ENCODE measurements at regions not wholly inside any gene's neighbourhood (a gene's known extent, or its start where the extent isn't known, plus 50 kb on each side); places are given as distances from the start of the nearest gene placed in this dataset.
"Not testable (repeated sequence)": the region's sequence is repeated elsewhere in the genome, so short reads cannot be mapped to it uniquely, and the experiment has no call there.

GRCh38 chr7:109835577-109835976, 1255.3 kb upstream of the LRRN3 start:
- DNase-seq = peak in 2 of 3 experiments; percentile 56 to 91

GRCh38 chr7:109836016-109836415, 1254.9 kb upstream of the LRRN3 start:
- no peak for DNase-seq

DNA sequence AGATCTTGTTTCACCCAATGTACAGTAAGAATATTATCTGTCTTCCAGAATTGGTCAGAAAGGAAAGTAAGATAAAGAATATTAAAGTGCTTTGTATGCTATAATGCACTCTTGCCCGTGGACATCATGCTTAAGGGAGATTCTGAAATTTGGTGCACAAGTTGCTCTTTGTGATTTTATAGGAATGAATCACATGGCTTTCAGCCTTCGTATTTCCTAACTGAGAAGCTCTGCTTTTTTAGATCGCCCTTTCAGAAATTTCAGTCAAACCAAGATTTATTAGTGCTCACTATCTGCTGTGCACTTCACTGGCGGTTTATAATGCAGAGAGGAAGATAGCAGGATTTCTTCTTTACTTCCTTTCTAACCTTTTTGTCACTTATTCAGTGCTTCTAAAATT, 1248.5 kb upstream of the LRRN3 start:
- no peak for DNase-seq

GRCh38 chr7:109844362-109844761, 1246.6 kb upstream of the LRRN3 start:
- DNase-seq = peak; percentile 23 to 77 (median 30)

DNA sequence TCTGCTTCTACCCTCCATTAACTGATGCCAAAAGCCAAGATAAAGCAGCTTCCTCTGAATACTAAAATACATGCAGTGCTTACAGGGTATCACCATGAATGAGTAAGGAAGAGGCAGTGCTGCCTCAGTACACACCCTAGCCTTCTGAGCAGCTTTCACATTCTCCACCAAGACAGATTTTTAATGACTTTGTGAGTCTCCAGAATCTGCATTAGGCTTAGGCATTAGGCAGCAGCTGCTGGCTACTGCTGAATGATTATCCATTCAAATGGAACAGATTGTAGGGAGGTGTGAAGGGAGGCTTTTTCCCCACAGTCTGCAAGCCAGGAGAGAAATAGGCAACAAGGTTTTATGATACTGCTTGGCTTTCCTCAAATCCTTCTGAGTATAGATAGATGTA, 1226.7 kb upstream of the LRRN3 start:
- peak in 1 of 3 experiments; percentile 42 for DNase-seq

DNA sequence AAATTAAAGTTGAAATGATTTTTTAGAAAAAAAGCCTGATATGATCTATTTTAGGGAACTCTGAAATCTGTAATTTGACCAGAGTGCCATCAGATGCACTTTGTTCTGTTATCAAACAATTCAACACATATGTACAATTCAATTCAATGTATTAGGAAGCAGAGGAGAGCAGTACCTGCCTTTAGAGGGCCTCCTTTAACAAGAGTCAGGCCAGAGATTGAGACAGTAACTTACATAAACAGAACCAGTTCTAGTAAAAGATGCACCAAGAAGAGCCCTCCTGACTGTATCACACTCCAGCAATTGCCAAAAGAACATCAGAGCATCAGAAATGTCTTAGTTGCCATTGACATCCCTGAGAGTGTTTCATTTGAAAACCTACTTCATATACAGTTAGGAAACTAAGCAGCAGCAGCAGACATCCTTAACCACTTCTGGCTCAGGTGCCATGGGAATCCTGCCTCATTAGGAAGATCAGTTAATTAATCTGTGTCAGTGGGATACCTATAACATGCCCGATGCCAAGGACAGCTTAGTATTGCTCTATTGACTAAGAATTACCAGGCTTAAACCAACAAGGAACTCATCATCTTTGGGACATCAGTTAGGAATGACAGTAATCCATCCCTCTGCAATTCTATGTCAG, 1222.6 kb upstream of the LRRN3 start:
- DNase-seq = peak in 1 of 3 experiments; percentile 63

- no peak for DNase-seq
These were observed 1217.6 kb upstream of the LRRN3 start for GRCh38 chr7:109873296-109873695.

- DNase-seq = peak; percentile 52 to 93 (median 65)
These were observed 1211.6 kb upstream of the LRRN3 start for GRCh38 chr7:109879287-109879828.

DNA sequence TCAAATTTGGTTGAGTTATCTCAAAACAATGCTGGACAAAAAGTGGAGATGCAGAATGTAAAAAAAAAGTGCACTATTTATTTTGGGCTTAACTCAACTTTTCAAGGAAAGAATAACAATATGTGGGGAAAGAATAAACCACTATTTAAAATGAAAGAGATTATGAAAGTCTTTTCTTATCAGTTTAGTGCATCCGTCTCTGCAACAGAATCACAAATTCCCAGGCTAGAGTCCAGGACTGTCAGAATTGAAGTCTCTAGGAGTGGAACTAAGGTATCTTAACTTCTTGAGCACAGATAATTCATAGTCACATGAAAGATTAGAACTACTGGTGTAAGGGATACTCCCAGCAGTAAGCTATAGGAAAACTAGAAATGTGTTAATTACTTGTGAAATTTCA, 1200.3 kb upstream of the LRRN3 start:
- DNase-seq = no peak

GRCh38 chr7:109893231-109893630, 1197.7 kb upstream of the LRRN3 start:
- DNase-seq = no peak

- no peak for DNase-seq
These were observed 1195.4 kb upstream of the LRRN3 start for GRCh38 chr7:109895536-109895935.

- no peak for DNase-seq
These were observed 1189.0 kb upstream of the LRRN3 start for GRCh38 chr7:109901926-109902325.

DNA sequence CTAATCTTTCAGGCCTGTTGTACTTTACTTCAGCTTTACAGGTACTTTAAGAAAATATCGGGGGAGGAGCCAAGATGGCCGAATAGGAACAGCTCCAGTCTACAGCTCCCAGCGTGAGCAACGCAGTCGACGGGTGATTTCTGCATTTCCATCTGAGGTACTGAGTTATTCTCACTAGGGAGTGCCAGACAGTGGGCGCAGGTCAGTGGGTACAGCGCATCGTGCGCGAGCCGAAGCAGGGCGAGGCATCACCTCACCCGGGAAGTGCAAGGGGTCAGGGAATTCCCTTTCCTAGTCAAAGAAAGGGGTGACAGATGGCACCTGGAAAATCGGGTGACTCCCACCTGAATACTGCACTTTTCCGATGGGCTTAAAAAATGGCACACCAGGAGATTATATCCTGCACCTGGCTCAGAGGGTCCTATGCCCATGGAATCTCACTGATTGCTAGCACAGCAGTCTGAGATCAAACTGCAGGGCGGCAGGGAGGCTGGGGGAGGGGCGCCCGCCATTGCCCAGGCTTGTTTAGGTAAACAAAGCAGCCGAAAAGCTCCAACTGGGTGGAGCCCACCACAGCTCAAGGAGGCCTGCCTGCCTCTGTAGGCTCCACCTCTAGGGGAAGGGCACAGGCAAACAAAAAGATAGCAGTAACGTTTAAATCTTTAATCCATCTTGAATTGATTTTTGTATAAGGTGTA, 1185.4 kb upstream of the LRRN3 start:
- not testable (repeated sequence) for DNase-seq

- no peak for DNase-seq
These were observed 1175.3 kb upstream of the LRRN3 start for GRCh38 chr7:109915670-109916069.

- peak in 1 of 3 experiments; percentile 17 for DNase-seq
These were observed 1164.2 kb upstream of the LRRN3 start for GRCh38 chr7:109926738-109927137.

DNA sequence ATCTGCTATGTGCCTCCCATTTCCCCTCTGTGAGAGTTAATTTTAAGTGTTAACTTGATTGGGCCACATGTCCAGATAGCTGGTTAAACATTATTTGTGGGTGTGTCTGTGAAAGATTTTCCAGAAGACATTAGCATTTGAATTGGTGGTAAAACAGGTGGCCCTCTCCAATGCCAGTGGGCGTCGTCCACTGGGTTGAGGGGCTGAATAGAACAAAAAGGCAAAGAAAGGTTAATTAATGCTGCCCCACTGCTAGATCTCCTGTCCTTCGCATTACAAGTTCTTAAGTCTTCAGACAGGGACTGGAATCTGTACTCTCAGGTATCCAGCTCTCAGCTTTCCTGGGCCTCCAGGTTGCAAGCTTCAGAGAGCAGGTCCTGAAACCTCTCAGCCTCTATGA, 1160.9 kb upstream of the LRRN3 start:
- DNase-seq = no peak

DNA sequence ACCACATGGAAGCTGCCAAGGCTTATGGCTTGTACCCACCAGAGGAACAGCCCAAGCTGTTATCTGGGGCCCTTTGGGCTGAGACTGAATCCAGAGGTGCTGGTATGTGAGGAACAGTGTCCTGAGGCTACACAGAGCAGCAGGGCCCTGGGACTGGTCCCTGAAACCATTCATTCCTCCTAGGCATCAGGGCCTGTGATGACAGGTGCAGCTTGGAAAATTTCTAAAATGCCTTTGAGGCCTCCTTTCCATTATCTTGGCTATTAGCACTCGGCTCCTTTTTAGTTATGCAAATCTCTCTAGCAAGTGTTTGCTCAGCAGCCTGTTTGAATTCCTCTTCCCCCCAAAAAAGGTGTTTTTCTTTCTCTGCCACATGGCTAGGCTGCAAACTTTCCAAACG, 1151.7 kb upstream of the LRRN3 start:
- DNase-seq = no peak

- DNase-seq = no peak
These were observed 1145.0 kb upstream of the LRRN3 start for GRCh38 chr7:109945820-109946518.

DNA sequence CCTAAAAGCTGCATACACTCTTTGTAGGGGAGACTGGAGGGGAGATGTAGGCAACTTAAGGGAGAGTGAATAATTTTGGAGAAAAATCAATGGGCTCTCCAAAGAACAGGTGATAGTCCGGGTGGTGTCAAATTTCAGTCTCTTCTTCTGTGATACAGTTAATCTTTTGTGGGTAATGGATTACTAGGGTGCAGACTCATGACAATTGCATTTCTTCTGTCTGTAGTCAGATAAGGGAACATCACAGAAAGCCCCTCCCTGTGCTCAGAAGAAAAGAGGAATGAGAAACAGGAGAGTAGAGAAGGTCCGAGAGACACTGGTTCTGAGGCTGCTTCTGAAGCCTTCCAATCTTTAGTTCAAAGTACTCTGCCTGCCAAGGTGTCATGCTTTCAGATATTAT, 1140.7 kb upstream of the LRRN3 start:
- DNase-seq = no peak

- DNase-seq = no peak
These were observed 1139.9 kb upstream of the LRRN3 start for GRCh38 chr7:109950821-109951564.

DNA sequence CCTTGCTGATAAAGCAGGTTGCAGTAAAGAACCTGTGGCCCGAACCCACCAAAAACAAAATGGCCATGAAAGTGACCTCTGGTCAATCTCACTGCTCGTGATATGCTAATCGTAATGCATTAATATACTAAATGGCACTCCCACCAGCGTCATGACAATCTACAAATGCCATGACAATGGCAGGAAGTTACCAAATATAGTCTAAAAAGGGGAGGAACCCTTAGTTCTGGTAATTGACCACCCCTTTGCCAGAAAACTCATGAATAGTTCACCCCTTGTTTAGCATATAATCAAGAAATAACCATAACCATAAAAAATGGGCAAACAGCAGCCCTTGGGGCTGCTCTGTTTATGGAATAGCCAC, 1139.4 kb upstream of the LRRN3 start:
- no peak for DNase-seq

DNA sequence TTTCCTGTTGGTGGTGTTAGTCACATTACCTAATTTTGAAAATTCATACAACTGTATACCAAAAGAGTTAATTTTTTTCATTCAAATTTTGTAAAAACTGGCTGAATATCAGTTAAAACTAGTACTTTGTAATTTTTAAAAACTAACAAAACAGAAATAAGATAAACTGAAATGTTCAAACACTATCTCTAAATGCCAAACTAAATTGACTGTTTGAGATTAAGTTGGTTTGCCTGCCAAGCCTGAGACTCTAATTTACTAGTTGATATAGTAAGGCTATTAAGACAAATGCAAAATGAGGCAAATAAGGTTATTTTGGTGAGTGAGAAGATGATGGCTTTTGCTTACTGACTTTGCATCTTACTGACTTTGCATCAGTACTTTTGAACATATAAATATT, 1134.9 kb upstream of the LRRN3 start:
- DNase-seq = no peak

- no peak for DNase-seq
These were observed 1134.0 kb upstream of the LRRN3 start for GRCh38 chr7:109956916-109957315.

All from NCI-H1417 (cell line).